ENCODE measurements at regions not wholly inside any gene's neighbourhood (a gene's known extent, or its start where the extent isn't known, plus 50 kb on each side); places are given as distances from the start of the nearest gene placed in this dataset.

- TF ChIP-seq CTCF (conservative IDR thresholded peaks at IDR 0.05; ENCODE audit: low read depth in 2 of 2): no peak
Measured at GRCh38 chr10:105973902-105974301, 1190.6 kb downstream of the SORCS1 start (continued).

DNA sequence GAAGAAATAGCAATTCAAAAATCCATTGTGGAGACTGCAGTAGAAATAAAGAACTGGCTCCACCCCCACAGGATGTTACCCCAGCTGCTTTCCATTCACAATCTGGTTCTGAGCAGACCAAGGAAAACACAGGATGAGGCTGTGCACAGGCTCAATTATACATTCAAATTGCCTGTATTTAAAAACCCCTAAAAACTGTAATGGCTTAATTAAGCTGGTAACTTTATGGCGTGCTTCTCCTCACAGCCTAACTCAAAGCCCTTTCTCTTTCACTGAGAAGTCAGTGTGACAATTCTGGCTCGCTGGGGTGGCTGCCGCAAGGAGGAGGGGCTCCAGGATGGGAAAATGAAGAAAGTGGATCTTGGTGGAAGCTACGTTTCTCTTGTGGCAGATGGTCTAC, 1191.1 kb downstream of the SORCS1 start:
- Mint-ChIP-seq H3K27me3 (ENCODE audit: insufficient read depth, low read depth, poor library complexity) (no peaks in the 10 kb centered on the region), H3K36me3 (ENCODE audit: low read depth) (no peaks in the 10 kb centered on the region), H3K27ac (peak overlapping the region; percentile 84), H3K9me3 (no peaks in the 10 kb centered on the region), H3K4me3 (no peak overlapping the region), H3K4me1 (peaks cover 34% of the 10 kb centered on the region)
- peak; percentile 54 for ATAC-seq
- no peaks in the 10 kb centered on the region for H3F3A ChIP-seq (replicated peaks; ENCODE audit: low read depth)
- no peaks in the 10 kb centered on the region for H3K9me2 ChIP-seq (ENCODE audit: insufficient read depth)
- no peaks in the 10 kb centered on the region for H3K27me3 ChIP-seq (ENCODE audit: insufficient read depth)
- peak; percentile 34 for DNase-seq (ENCODE audit: low spot score)
- no peak overlapping the region for H3K27ac ChIP-seq (ENCODE audit: low read depth)
- no peaks in the 10 kb centered on the region for H3K79me2 ChIP-seq (replicated peaks; ENCODE audit: insufficient read depth)
- H3K4me1 ChIP-seq (ENCODE audit: insufficient read depth): peaks cover 18% of the 10 kb centered on the region
- H4K20me1 ChIP-seq (replicated peaks; ENCODE audit: insufficient read depth): no peaks in the 10 kb centered on the region
- H3K4me3 ChIP-seq: no peak overlapping the region
- no peaks in the 10 kb centered on the region for H3K36me3 ChIP-seq (ENCODE audit: insufficient read depth)
- H2AFZ ChIP-seq: peak overlapping the region; percentile 67
- peak overlapping the region; percentile 18 for H3K4me2 ChIP-seq
- no peak for TF ChIP-seq CREB1 (CRISPR knock-in tag; IDR thresholded peaks at IDR 0.05; ENCODE audit: low read depth)
- TF ChIP-seq JUNB (IDR thresholded peaks at IDR 0.05; ENCODE audit: unreplicated experiment): no peak
- TF ChIP-seq CTCF (conservative IDR thresholded peaks at IDR 0.05; ENCODE audit: low read depth in 2 of 2): no peak
- TF ChIP-seq, protein P1, sequence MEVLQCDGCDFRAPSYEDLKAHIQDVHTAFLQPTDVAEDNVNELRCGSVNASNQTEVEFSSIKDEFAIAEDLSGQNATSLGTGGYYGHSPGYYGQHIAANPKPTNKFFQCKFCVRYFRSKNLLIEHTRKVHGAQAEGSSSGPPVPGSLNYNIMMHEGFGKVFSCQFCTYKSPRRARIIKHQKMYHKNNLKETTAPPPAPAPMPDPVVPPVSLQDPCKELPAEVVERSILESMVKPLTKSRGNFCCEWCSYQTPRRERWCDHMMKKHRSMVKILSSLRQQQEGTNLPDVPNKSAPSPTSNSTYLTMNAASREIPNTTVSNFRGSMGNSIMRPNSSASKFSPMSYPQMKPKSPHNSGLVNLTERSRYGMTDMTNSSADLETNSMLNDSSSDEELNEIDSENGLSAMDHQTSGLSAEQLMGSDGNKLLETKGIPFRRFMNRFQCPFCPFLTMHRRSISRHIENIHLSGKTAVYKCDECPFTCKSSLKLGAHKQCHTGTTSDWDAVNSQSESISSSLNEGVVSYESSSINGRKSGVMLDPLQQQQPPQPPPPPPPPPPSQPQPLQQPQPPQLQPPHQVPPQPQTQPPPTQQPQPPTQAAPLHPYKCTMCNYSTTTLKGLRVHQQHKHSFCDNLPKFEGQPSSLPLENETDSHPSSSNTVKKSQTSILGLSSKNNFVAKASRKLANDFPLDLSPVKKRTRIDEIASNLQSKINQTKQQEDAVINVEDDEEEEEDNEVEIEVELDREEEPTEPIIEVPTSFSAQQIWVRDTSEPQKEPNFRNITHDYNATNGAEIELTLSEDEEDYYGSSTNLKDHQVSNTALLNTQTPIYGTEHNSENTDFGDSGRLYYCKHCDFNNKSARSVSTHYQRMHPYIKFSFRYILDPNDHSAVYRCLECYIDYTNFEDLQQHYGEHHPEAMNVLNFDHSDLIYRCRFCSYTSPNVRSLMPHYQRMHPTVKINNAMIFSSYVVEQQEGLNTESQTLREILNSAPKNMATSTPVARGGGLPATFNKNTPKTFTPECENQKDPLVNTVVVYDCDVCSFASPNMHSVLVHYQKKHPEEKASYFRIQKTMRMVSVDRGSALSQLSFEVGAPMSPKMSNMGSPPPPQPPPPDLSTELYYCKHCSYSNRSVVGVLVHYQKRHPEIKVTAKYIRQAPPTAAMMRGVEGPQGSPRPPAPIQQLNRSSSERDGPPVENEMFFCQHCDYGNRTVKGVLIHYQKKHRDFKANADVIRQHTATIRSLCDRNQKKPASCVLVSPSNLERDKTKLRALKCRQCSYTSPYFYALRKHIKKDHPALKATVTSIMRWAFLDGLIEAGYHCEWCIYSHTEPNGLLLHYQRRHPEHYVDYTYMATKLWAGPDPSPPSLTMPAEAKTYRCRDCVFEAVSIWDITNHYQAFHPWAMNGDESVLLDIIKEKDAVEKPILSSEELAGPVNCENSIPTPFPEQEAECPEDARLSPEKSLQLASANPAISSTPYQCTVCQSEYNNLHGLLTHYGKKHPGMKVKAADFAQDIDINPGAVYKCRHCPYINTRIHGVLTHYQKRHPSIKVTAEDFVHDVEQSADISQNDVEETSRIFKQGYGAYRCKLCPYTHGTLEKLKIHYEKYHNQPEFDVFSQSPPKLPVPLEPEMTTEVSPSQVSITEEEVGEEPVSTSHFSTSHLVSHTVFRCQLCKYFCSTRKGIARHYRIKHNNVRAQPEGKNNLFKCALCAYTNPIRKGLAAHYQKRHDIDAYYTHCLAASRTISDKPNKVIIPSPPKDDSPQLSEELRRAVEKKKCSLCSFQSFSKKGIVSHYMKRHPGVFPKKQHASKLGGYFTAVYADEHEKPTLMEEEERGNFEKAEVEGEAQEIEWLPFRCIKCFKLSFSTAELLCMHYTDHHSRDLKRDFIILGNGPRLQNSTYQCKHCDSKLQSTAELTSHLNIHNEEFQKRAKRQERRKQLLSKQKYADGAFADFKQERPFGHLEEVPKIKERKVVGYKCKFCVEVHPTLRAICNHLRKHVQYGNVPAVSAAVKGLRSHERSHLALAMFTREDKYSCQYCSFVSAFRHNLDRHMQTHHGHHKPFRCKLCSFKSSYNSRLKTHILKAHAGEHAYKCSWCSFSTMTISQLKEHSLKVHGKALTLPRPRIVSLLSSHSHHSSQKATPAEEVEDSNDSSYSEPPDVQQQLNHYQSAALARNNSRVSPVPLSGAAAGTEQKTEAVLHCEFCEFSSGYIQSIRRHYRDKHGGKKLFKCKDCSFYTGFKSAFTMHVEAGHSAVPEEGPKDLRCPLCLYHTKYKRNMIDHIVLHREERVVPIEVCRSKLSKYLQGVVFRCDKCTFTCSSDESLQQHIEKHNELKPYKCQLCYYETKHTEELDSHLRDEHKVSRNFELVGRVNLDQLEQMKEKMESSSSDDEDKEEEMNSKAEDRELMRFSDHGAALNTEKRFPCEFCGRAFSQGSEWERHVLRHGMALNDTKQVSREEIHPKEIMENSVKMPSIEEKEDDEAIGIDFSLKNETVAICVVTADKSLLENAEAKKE (CRISPR knock-in tag; IDR thresholded peaks at IDR 0.05): no peak
- TF ChIP-seq ZNF331 (CRISPR knock-in tag; IDR thresholded peaks at IDR 0.05; ENCODE audit: low read depth): no peak
- TF ChIP-seq POLR2AphosphoS5 (IDR thresholded peaks at IDR 0.05; ENCODE audit: low read depth): no peak
- TF ChIP-seq NANOG (IDR thresholded peaks at IDR 0.05; ENCODE audit: borderline replicate concordance): no peak
- no peak for TF ChIP-seq EZH2 (IDR thresholded peaks at IDR 0.05; ENCODE audit: low read depth, unreplicated experiment)
- no peak for TF ChIP-seq EZH2phosphoT487 (IDR thresholded peaks at IDR 0.05; ENCODE audit: unreplicated experiment)
- TF ChIP-seq ZNF114 (CRISPR knock-in tag; IDR thresholded peaks at IDR 0.05): no peak
- TF ChIP-seq REST (IDR thresholded peaks at IDR 0.05; ENCODE audit: unreplicated experiment): no peak
- no peak for TF ChIP-seq STAT1 (IDR thresholded peaks at IDR 0.05; ENCODE audit: unreplicated experiment)

Measured in GM23338 (cell line).